Keratinocyte (primary cell): ENCODE measurements at regions not wholly inside any gene's neighbourhood (a gene's known extent, or its start where the extent isn't known, plus 50 kb on each side); places are given as distances from the start of the nearest gene placed in this dataset.

Source experiments
- DNase-seq: peaks from one replicate; pipeline ENCODE4 v3.0.0-alpha.2; 2011; ENCODE audit warnings: low read depth, missing footprints, low spot score
- FAIRE-seq: peaks from 2 replicates; lab custom pipeline; 2011; peaks lifted over from hg19 to GRCh38; lab: Jason Lieb, UNC
- H2AFZ ChIP-seq: 2 replicates; pipeline ENCODE4 v1.6.0; 2012; ENCODE audit warnings: low read length, control low read depth, inconsistent platforms; ENCODE audit not compliant: control insufficient read depth
- H3K27ac ChIP-seq: 2 replicates; pipeline ENCODE4 v1.5.1; 2011; ENCODE audit warnings: low read length; ENCODE audit not compliant: control insufficient read depth, insufficient read depth
- H3K27me3 ChIP-seq: 3 replicates; pipeline ENCODE4 v1.6.0; 2011; ENCODE audit warnings: low read length; ENCODE audit not compliant: control insufficient read depth, insufficient read depth; ENCODE audit errors: extremely low read depth
- H3K36me3 ChIP-seq, 2 experiments: 2 replicates in 1 of 2; 3 replicates in 1 of 2; pipeline ENCODE4 v1.5.1; 2011; ENCODE audit warnings: low read length in 2 of 2, mild to moderate bottlenecking in 1 of 2; ENCODE audit not compliant: control insufficient read depth in 2 of 2, insufficient read depth in 2 of 2; ENCODE audit errors: extremely low read depth in 1 of 2
- H3K4me1 ChIP-seq: 3 replicates; pipeline ENCODE4 v1.5.1; 2011; ENCODE audit warnings: low read length; ENCODE audit not compliant: control insufficient read depth, insufficient read depth; ENCODE audit errors: extremely low read depth
- H3K4me2 ChIP-seq: 3 replicates; pipeline ENCODE4 v1.6.0; 2011; ENCODE audit warnings: low read depth, low read length; ENCODE audit not compliant: control insufficient read depth, insufficient read depth; ENCODE audit errors: extremely low read depth
- H3K4me3 ChIP-seq, 3 experiments: fragments of 200-600 bp in 1 of 3; sonication (generic) in 1 of 3; 2 replicates in 2 of 3; 3 replicates in 1 of 3; pipeline ENCODE4 v1.5.1; 2011 to 2016; ENCODE audit warnings: low read length in 3 of 3, mild to moderate bottlenecking in 3 of 3, control low read depth in 2 of 3, inconsistent platforms in 1 of 3, low read depth in 1 of 3, mixed read lengths in 1 of 3, mixed run types in 1 of 3, moderate library complexity in 1 of 3; ENCODE audit not compliant: control insufficient read depth in 2 of 3, insufficient read depth in 2 of 3; ENCODE audit errors: extremely low read depth in 1 of 3
- H3K79me2 ChIP-seq: 2 replicates; pipeline ENCODE4 v1.6.0; 2012; ENCODE audit warnings: low read length; ENCODE audit not compliant: control insufficient read depth, insufficient read depth
- H3K9ac ChIP-seq: 3 replicates; pipeline ENCODE4 v1.6.0; 2011; ENCODE audit warnings: low read length; ENCODE audit not compliant: control insufficient read depth, insufficient read depth; ENCODE audit errors: extremely low read depth
- H3K9me1 ChIP-seq: 3 replicates; pipeline ENCODE4 v1.6.0; 2011; ENCODE audit warnings: low read length; ENCODE audit not compliant: control insufficient read depth, insufficient read depth; ENCODE audit errors: extremely low read depth
- H3K9me3 ChIP-seq: 2 replicates; pipeline ENCODE4 v1.5.1; 2012; ENCODE audit warnings: low read depth, low read length; ENCODE audit not compliant: control insufficient read depth
- H4K20me1 ChIP-seq: 3 replicates; pipeline ENCODE4 v1.6.0; 2011; ENCODE audit warnings: low read length; ENCODE audit not compliant: control insufficient read depth, insufficient read depth; ENCODE audit errors: extremely low read depth
- CTCF ChIP-seq, 3 experiments: IDR thresholded peaks in 1 of 3; conservative IDR thresholded peaks in 1 of 3; optimal IDR thresholded peaks in 1 of 3; 2 replicates in 2 of 3; 3 replicates in 1 of 3; pipeline versions ENCODE3 to v1.5.1; 2011; ENCODE audit warnings: low read length in 3 of 3, mild to moderate bottlenecking in 3 of 3, moderate library complexity in 2 of 3, control low read depth in 1 of 3, inconsistent platforms in 1 of 3; ENCODE audit not compliant: insufficient read depth in 2 of 3; ENCODE audit errors: extremely low read depth in 1 of 3
- EZH2 ChIP-seq: IDR thresholded peaks from one replicate; pipeline ENCODE4 v1.6.1; 2012; ENCODE audit warnings: inconsistent platforms, mild to moderate bottlenecking, low read length, moderate library complexity
- dilution Hi-C: fragments of 300-500 bp; cut with MboI; formaldehyde crosslinking; loops from one replicate; pipeline ENCODE4 v1.7.0; 2020; ENCODE audit warnings: low sequenced_read_pairs; ENCODE audit not compliant: extremely low pct_ligation_motif_present

- H3K27me3 ChIP-seq: no peaks in the 10 kb centered on the region
- no peak overlapping the region for H3K4me3 ChIP-seq
- H3K4me2 ChIP-seq: no peak overlapping the region
- dilution Hi-C loops: loop anchor here (25.0 kb wide), 1 partner anchor 718 kb away; no protein-coding TSS in a partner anchor
- no peak overlapping the region for H3K27ac ChIP-seq
- DNase-seq (no peak), FAIRE-seq (no peak)
- no peaks in the 10 kb centered on the region for H3K9me1 ChIP-seq
- no peak overlapping the region for H2AFZ ChIP-seq
- H4K20me1 ChIP-seq: no peaks in the 10 kb centered on the region
- no peaks in the 10 kb centered on the region for H3K4me1 ChIP-seq
- no peaks in the 10 kb centered on the region for H3K9me3 ChIP-seq
- no peaks in the 10 kb centered on the region for H3K36me3 ChIP-seq
- H3K9ac ChIP-seq: no peak overlapping the region
- no peaks in the 10 kb centered on the region for H3K79me2 ChIP-seq
- TF ChIP-seq CTCF (optimal IDR thresholded peaks at IDR 0.05 in 1 of 3, IDR thresholded peaks at IDR 0.05 in 1 of 3, conservative IDR thresholded peaks at IDR 0.05 in 1 of 3; ENCODE audit: extremely low read depth in 1 of 3, insufficient read depth in 2 of 3, low read length in 3 of 3): no peak
- no peak for TF ChIP-seq EZH2
These were observed 330.1 kb downstream of the ARPP21 start for GRCh38 chr3:35969406-35969805.

- no peaks in the 10 kb centered on the region for H3K9me3 ChIP-seq
- H4K20me1 ChIP-seq: no peaks in the 10 kb centered on the region
- FAIRE-seq (no peak), DNase-seq (no peak)
- no peaks in the 10 kb centered on the region for H3K9me1 ChIP-seq
- TF ChIP-seq CTCF (optimal IDR thresholded peaks at IDR 0.05 in 1 of 3, IDR thresholded peaks at IDR 0.05 in 1 of 3, conservative IDR thresholded peaks at IDR 0.05 in 1 of 3; ENCODE audit: extremely low read depth in 1 of 3, insufficient read depth in 2 of 3, low read length in 3 of 3): no peak
- H3K4me1 ChIP-seq: no peaks in the 10 kb centered on the region
- no peak overlapping the region for H3K4me3 ChIP-seq
- no peak overlapping the region for H3K4me2 ChIP-seq
- no peaks in the 10 kb centered on the region for H3K36me3 ChIP-seq
- no peak overlapping the region for H3K27ac ChIP-seq
- H3K27me3 ChIP-seq: no peaks in the 10 kb centered on the region
- H3K79me2 ChIP-seq: no peaks in the 10 kb centered on the region
- no peak overlapping the region for H3K9ac ChIP-seq
- no peak overlapping the region for H2AFZ ChIP-seq
- dilution Hi-C loops: loop anchor here (25.0 kb wide), 1 partner anchor 717 kb away; no protein-coding TSS in a partner anchor
These were observed 331.5 kb downstream of the ARPP21 start for GRCh38 chr3:35970793-35971192.
